RWPE1 (cell line): ENCODE measurements at regions not wholly inside any gene's neighbourhood (a gene's known extent, or its start where the extent isn't known, plus 50 kb on each side); places are given as distances from the start of the nearest gene placed in this dataset.

Experiments
- CTCF ChIA-PET: fragments of 350-600 bp; sonication (Branson Sonifier 250); formaldehyde crosslinking; extraction: SDS; loops from one replicate; lab custom pipeline; 2021; lab: Yijun Ruan, JAX
- POLR2A ChIA-PET: fragments of 400-600 bp; formaldehyde crosslinking; extraction: SDS; loops from one replicate; lab custom pipeline; 2020; ENCODE audit warnings: antibody characterized with exemption; ENCODE audit not compliant: low non-redundant PET; lab: Yijun Ruan, JAX
- DNase-seq: peaks from one replicate; pipeline ENCODE4 v3.0.0; 2012; ENCODE audit warnings: low spot score
- H3K27ac ChIP-seq: fragments of 450-650 bp; 2 replicates; pipeline ENCODE4 v1.5.1; 2017
- TF ChIP-seq, protein P1 (sequence below): fragments of 450-650 bp; conservative IDR thresholded peaks from 2 replicates; pipeline ENCODE4 v1.5.1; 2017; ENCODE audit warnings: low read depth, mild to moderate bottlenecking

DNA sequence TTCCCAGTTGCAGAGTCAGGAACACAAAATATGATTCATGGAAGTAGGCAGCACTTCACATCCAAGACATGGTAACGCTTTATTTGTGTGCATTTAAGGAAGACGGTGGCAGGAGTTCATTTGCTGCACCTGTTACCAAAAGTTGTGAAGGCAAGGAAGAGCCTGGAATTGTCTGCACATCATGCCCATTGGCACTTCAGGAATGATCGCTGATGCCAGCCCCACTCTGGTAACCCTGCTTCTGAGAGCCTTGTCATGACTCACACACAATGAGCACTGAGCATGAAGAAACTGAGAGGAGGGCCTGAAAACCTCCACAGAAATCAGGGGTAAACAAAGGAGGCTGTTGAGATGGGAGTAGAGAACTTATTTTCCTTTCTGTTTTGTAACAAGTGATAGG, 181.1 kb downstream of the RPS12 start:
- no peak for DNase-seq
- CTCF ChIA-PET = no interaction called here
- no peak overlapping the region for H3K27ac ChIP-seq
- TF ChIP-seq, protein P1, sequence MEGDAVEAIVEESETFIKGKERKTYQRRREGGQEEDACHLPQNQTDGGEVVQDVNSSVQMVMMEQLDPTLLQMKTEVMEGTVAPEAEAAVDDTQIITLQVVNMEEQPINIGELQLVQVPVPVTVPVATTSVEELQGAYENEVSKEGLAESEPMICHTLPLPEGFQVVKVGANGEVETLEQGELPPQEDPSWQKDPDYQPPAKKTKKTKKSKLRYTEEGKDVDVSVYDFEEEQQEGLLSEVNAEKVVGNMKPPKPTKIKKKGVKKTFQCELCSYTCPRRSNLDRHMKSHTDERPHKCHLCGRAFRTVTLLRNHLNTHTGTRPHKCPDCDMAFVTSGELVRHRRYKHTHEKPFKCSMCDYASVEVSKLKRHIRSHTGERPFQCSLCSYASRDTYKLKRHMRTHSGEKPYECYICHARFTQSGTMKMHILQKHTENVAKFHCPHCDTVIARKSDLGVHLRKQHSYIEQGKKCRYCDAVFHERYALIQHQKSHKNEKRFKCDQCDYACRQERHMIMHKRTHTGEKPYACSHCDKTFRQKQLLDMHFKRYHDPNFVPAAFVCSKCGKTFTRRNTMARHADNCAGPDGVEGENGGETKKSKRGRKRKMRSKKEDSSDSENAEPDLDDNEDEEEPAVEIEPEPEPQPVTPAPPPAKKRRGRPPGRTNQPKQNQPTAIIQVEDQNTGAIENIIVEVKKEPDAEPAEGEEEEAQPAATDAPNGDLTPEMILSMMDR = no peak
- POLR2A ChIA-PET = no interaction called here

DNA sequence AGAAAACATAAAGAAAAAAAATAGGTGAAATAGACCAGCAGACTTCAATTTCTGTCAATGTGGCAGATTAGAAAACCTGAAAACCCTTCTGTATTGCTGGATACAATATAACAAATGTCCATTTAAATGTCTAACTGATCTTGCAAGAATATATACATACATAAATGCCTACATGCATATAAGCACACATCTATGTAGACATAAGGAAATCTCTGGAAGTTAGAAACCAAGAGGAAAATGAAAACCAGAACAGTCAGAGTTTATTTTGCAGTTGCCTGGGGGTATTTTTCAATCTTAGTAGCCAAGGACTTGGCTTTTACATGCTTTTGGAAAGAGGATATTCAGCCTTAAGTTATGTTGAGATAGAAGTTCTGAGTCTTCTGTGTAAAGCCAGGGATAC, 184.0 kb downstream of the RPS12 start:
- CTCF ChIA-PET = no interaction called here

DNA sequence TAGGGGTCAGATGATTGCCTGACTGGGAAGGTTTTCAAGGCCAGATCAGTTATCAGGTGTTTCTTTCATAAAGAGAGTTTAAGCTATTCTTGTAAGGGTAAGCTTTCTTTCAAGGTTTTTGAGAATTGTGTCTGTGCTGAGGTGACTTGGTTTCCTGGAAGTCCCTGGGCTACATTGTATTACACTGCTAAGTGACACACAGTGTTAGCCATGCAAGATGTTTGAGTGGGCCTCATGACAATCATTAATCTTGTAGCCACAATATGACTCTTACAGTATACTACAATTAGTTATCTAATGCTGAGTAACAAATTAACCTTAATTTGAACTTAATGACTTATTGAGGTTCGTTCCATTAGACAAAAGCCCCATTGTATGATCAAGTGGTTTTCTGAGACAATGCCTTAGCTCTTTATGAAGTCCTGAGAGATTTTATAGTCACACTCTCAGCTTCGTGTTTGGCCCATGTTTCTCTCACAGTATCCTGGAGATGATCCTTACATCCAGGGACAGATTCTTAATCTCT, 186.7 kb downstream of the RPS12 start:
- ChIA-PET CTCF (interaction anchor here (0.6 kb wide), 1 partner anchor 504 kb away, joined by 3 read pairs; no protein-coding TSS in a partner anchor), POLR2A (no interaction called here)
- no peak for DNase-seq
- H3K27ac ChIP-seq = no peak overlapping the region
- TF ChIP-seq, protein P1 = no peak

More for the DNA sequence above, 184.0 kb downstream of the RPS12 start:
- no peak for DNase-seq
- no peak overlapping the region for H3K27ac ChIP-seq
- POLR2A ChIA-PET = no interaction called here
- TF ChIP-seq, protein P1 = no peak

DNA sequence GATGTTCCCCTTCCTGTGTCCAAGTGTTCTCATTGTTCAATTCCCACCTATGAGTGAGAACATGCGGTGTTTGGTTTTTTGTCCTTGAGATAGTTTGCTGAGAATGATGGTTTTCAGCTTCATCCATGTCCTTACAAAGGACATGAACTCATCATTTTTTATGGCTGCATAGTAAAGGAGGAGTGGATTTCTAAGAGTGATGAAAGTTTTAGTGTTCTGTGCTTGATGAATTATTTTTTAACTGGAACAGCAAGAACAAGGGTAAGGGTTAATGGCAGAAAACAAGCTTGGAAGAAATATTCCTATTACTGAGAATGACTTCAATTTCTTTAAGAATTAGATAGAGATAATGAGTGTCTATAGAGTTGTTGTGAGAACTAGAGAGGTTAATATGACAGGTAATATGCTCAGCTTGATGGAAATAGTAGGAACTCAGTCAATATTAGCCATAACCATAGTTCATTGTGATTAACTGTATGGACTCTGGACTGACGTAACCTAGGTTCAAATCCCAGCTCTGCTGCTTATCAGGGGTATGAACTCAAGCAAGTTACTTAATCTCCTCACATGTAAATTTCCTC, 190.0 kb downstream of the RPS12 start:
- ChIA-PET CTCF (no interaction called here), POLR2A (no interaction called here)
- H3K27ac ChIP-seq = no peak overlapping the region
- TF ChIP-seq, protein P1 = no peak
- DNase-seq = no peak

DNA sequence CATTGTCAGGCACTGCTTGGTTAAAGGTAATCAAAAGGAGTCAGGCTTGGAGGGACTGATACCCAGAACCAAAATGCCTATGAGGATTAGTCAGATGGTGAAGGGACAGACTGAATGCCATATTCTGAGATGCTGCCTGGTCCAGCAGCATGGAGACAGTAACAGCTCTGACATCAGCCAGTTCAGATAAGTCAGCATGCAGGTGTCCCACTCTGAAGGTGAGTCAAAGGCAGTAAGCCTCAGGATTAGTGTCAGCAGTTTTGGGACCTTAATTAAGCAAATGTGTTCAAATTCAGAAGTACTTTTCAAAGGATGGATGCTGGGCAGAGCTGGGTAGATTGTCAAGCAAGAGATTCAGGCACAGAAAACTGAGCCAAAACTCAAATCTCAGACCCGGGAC, 198.4 kb downstream of the RPS12 start:
- DNase-seq = no peak
- ChIA-PET CTCF (no interaction called here), POLR2A (no interaction called here)
- TF ChIP-seq, protein P1 = no peak
- no peak overlapping the region for H3K27ac ChIP-seq

DNA sequence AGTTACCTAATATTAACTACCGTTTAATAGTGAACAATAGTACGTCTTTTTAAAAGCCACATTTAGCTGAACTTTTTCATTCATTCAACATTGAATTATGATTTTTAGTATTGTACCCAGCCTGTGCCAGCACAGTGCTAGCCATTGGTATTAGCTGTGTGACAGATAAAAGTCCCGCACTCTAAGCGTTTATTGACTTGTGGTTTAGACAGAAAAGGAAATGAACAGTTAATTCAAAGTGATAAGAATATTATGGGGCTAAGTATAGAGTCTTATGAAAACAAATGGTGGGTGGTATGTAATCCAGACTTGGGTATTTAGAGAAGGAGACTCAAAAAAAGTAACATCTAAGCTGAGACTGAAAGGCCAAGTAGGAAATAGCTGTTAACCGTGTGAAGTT, 202.3 kb downstream of the RPS12 start:
- POLR2A ChIA-PET = no interaction called here
- no peak overlapping the region for H3K27ac ChIP-seq
- CTCF ChIA-PET = interaction anchor here (0.9 kb wide), 1 partner anchor 17 kb away, joined by 3 read pairs; no protein-coding TSS in a partner anchor
- DNase-seq = no peak
- TF ChIP-seq, protein P1 = no peak
